ENCODE measurements at regions not wholly inside any gene's neighbourhood (a gene's known extent, or its start where the extent isn't known, plus 50 kb on each side); places are given as distances from the start of the nearest gene placed in this dataset.

GRCh38 chr4:165597581-165598480, 219.0 kb downstream of the CPE start:
- TF ChIP-seq CTCF (IDR thresholded peaks at IDR 0.05): no peak
- TF ChIP-seq POLR2A (IDR thresholded peaks at IDR 0.05): no peak
